OCI-LY3 (cell line): ENCODE measurements at regions not wholly inside any gene's neighbourhood (a gene's known extent, or its start where the extent isn't known, plus 50 kb on each side); places are given as distances from the start of the nearest gene placed in this dataset.

Experiments
- CTCF ChIP-seq: fragments of 200-600, 300-600 bp; sonication (generic); IDR thresholded peaks from 2 replicates; pipeline ENCODE4 v1.5.1; 2014; ENCODE audit warnings: antibody characterized with exemption, low read length, low read depth
- EZH2phosphoT487 ChIP-seq: fragments of 200-600 bp; shearing (Covaris generic); IDR thresholded peaks from 2 replicates; pipeline ENCODE4 v1.6.1; 2018; ENCODE audit warnings: antibody characterized with exemption, mixed run types, low read depth

DNA sequence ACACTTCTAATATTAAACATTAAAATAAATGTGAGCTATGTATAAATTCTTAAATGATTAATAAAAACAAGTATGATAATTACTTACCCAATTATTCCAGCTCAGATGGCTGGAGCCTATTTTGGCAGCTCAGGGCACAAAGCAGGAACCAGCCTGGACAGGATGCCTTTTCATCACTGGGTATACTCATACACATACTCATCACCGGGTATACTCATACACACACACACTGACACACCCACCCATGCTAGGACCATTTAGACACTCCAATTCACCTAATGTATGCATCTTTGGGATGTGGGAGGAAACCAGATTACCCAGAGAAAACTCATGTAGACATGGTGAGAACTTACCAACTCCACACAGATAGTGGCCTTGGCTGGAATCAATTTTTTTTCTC is 57.9 kb upstream of the CNOT2 start:
- TF ChIP-seq CTCF (no peak), EZH2phosphoT487 (no peak)
